ENCODE measurements at regions not wholly inside any gene's neighbourhood (a gene's known extent, or its start where the extent isn't known, plus 50 kb on each side); places are given as distances from the start of the nearest gene placed in this dataset.

GRCh38 chr4:19400820-19401219 is 850.9 kb upstream of the SLIT2 start:
- no peak overlapping the region for H2BK5ac ChIP-seq (ENCODE audit: low read depth, low read length, poor library complexity, severe bottlenecking)
- H3K79me1 ChIP-seq (replicated peaks; ENCODE audit: low read length, poor library complexity, severe bottlenecking), result no peaks in the 10 kb centered on the region
- no peak overlapping the region for H2BK15ac ChIP-seq (ENCODE audit: low read depth, poor library complexity, severe bottlenecking)
- no peak overlapping the region for H3K4me3 ChIP-seq (ENCODE audit: insufficient read depth in 1 of 2, low read depth in 1 of 2, low read length in 2 of 2)
- H3K27me3 ChIP-seq (ENCODE audit: control insufficient read depth in 1 of 2, insufficient read depth in 1 of 2, low read length in 2 of 2), result no peaks in the 10 kb centered on the region
- no CpG with 5 or more reads among the region's 1 CpG for WGBS
- H3K23ac ChIP-seq (ENCODE audit: low read length in 2 of 2), result no peak overlapping the region
- H2BK12ac ChIP-seq (ENCODE audit: low read length in 2 of 2), result no peak overlapping the region
- no peaks in the 10 kb centered on the region for H3K36me3 ChIP-seq (ENCODE audit: control insufficient read depth in 1 of 2, insufficient read depth in 2 of 2, low read depth in 1 of 2, low read length in 2 of 2)
- no peak overlapping the region for H3K9ac ChIP-seq (ENCODE audit: low read length)
- no peak overlapping the region for H3K27ac ChIP-seq (ENCODE audit: low read length, poor library complexity, severe bottlenecking)
- no peak overlapping the region for H4K91ac ChIP-seq (ENCODE audit: low read length)
- H3K9me3 ChIP-seq (ENCODE audit: control insufficient read depth, low read length), result no peaks in the 10 kb centered on the region
- H3K4ac ChIP-seq (ENCODE audit: low read depth in 1 of 2, low read length in 2 of 2), result no peak overlapping the region
- no peak overlapping the region for H2AFZ ChIP-seq (ENCODE audit: low read depth, low read length)
- H3K18ac ChIP-seq (ENCODE audit: low read depth in 1 of 2, low read length in 2 of 2), result no peak overlapping the region
- DNase-seq, result no peak
- no peak overlapping the region for H2BK120ac ChIP-seq (ENCODE audit: low read depth, low read length)
- H2AK5ac ChIP-seq (ENCODE audit: low read length, severe bottlenecking), result no peak overlapping the region
- H3K4me1 ChIP-seq (ENCODE audit: control insufficient read depth, insufficient read depth, low read depth, low read length), result no peaks in the 10 kb centered on the region
- H3K4me2 ChIP-seq (ENCODE audit: low read length, poor library complexity, severe bottlenecking), result no peak overlapping the region
- no peak overlapping the region for H3K14ac ChIP-seq (ENCODE audit: low read length in 2 of 2)
- no peak overlapping the region for H4K8ac ChIP-seq (ENCODE audit: low read length)

- Histone ChIP-seq H3K4me2 (ENCODE audit: low read length, poor library complexity, severe bottlenecking) (no peak overlapping the region), H3K4me1 (ENCODE audit: control insufficient read depth, insufficient read depth, low read depth, low read length) (no peaks in the 10 kb centered on the region), H2BK120ac (ENCODE audit: low read depth, low read length) (no peak overlapping the region), H2BK12ac (ENCODE audit: low read length in 2 of 2) (no peak overlapping the region), H4K8ac (ENCODE audit: low read length) (no peak overlapping the region), H2AK5ac (ENCODE audit: low read length, severe bottlenecking) (no peak overlapping the region), H3K27me3 (ENCODE audit: control insufficient read depth in 1 of 2, insufficient read depth in 1 of 2, low read length in 2 of 2) (no peaks in the 10 kb centered on the region), H2BK15ac (ENCODE audit: low read depth, poor library complexity, severe bottlenecking) (no peak overlapping the region), H4K91ac (ENCODE audit: low read length) (no peak overlapping the region), H3K9me3 (ENCODE audit: control insufficient read depth, low read length) (no peaks in the 10 kb centered on the region), H3K79me1 (replicated peaks; ENCODE audit: low read length, poor library complexity, severe bottlenecking) (no peaks in the 10 kb centered on the region), H3K36me3 (ENCODE audit: control insufficient read depth in 1 of 2, insufficient read depth in 2 of 2, low read depth in 1 of 2, low read length in 2 of 2) (no peaks in the 10 kb centered on the region), H3K4ac (ENCODE audit: low read depth in 1 of 2, low read length in 2 of 2) (no peak overlapping the region), H2BK5ac (ENCODE audit: low read depth, low read length, poor library complexity, severe bottlenecking) (no peak overlapping the region), H3K9ac (ENCODE audit: low read length) (no peak overlapping the region), H3K14ac (ENCODE audit: low read length in 2 of 2) (no peak overlapping the region), H2AFZ (ENCODE audit: low read depth, low read length) (no peak overlapping the region), H3K18ac (ENCODE audit: low read depth in 1 of 2, low read length in 2 of 2) (no peak overlapping the region), H3K27ac (ENCODE audit: low read length, poor library complexity, severe bottlenecking) (no peak overlapping the region), H3K23ac (ENCODE audit: low read length in 2 of 2) (no peak overlapping the region), H3K4me3 (ENCODE audit: insufficient read depth in 1 of 2, low read depth in 1 of 2, low read length in 2 of 2) (no peak overlapping the region)
- peak; percentile 2 for DNase-seq
Measured at GRCh38 chr4:19399001-19399400, 852.7 kb upstream of the SLIT2 start.

- H2BK12ac ChIP-seq (ENCODE audit: low read length in 2 of 2), result no peak overlapping the region
- no peak overlapping the region for H3K9ac ChIP-seq (ENCODE audit: low read length)
- H3K14ac ChIP-seq (ENCODE audit: low read length in 2 of 2), result no peak overlapping the region
- no peak overlapping the region for H3K18ac ChIP-seq (ENCODE audit: low read depth in 1 of 2, low read length in 2 of 2)
- H3K9me3 ChIP-seq (ENCODE audit: control insufficient read depth, low read length), result peaks cover 13% of the 10 kb centered on the region
- no peak overlapping the region for H2BK120ac ChIP-seq (ENCODE audit: low read depth, low read length)
- H2BK5ac ChIP-seq (ENCODE audit: low read depth, low read length, poor library complexity, severe bottlenecking), result no peak overlapping the region
- H4K8ac ChIP-seq (ENCODE audit: low read length), result no peak overlapping the region
- 61% methylated on average over 2 of the region's 2 CpGs for WGBS
- no peak overlapping the region for H3K23ac ChIP-seq (ENCODE audit: low read length in 2 of 2)
- no peak overlapping the region for H2BK15ac ChIP-seq (ENCODE audit: low read depth, poor library complexity, severe bottlenecking)
- no peak overlapping the region for H2AFZ ChIP-seq (ENCODE audit: low read depth, low read length)
- no peak overlapping the region for H3K4ac ChIP-seq (ENCODE audit: low read depth in 1 of 2, low read length in 2 of 2)
- no peaks in the 10 kb centered on the region for H3K27me3 ChIP-seq (ENCODE audit: control insufficient read depth in 1 of 2, insufficient read depth in 1 of 2, low read length in 2 of 2)
- H4K91ac ChIP-seq (ENCODE audit: low read length), result no peak overlapping the region
- no peaks in the 10 kb centered on the region for H3K79me1 ChIP-seq (replicated peaks; ENCODE audit: low read length, poor library complexity, severe bottlenecking)
- H3K27ac ChIP-seq (ENCODE audit: low read length, poor library complexity, severe bottlenecking), result peak overlapping the region; percentile 74
- no peak for DNase-seq
- H3K4me2 ChIP-seq (ENCODE audit: low read length, poor library complexity, severe bottlenecking), result no peak overlapping the region
- no peak overlapping the region for H3K4me3 ChIP-seq (ENCODE audit: insufficient read depth in 1 of 2, low read depth in 1 of 2, low read length in 2 of 2)
- H2AK5ac ChIP-seq (ENCODE audit: low read length, severe bottlenecking), result no peak overlapping the region
- H3K4me1 ChIP-seq (ENCODE audit: control insufficient read depth, insufficient read depth, low read depth, low read length), result peaks cover 3% of the 10 kb centered on the region
- H3K36me3 ChIP-seq (ENCODE audit: control insufficient read depth in 1 of 2, insufficient read depth in 2 of 2, low read depth in 1 of 2, low read length in 2 of 2), result no peaks in the 10 kb centered on the region
Measured at GRCh38 chr4:19386786-19387185, 864.9 kb upstream of the SLIT2 start.

- Histone ChIP-seq H2AFZ (ENCODE audit: low read depth, low read length) (no peak overlapping the region), H3K9me3 (ENCODE audit: control insufficient read depth, low read length) (no peaks in the 10 kb centered on the region)
Measured at GRCh38 chr4:19382993-19383756, 868.5 kb upstream of the SLIT2 start.

More at GRCh38 chr4:19382993-19383756, 868.5 kb upstream of the SLIT2 start:
- DNase-seq, result peak; percentile 17
- Histone ChIP-seq H2AK5ac (ENCODE audit: low read length, severe bottlenecking) (no peak overlapping the region), H3K4me2 (ENCODE audit: low read length, poor library complexity, severe bottlenecking) (no peak overlapping the region), H2BK15ac (ENCODE audit: low read depth, poor library complexity, severe bottlenecking) (no peak overlapping the region), H4K91ac (ENCODE audit: low read length) (no peak overlapping the region), H2BK120ac (ENCODE audit: low read depth, low read length) (no peak overlapping the region), H3K4me3 (ENCODE audit: insufficient read depth in 1 of 2, low read depth in 1 of 2, low read length in 2 of 2) (no peak overlapping the region), H2BK12ac (ENCODE audit: low read length in 2 of 2) (no peak overlapping the region), H2BK5ac (ENCODE audit: low read depth, low read length, poor library complexity, severe bottlenecking) (no peak overlapping the region), H3K4me1 (ENCODE audit: control insufficient read depth, insufficient read depth, low read depth, low read length) (peaks cover 3% of the 10 kb centered on the region), H3K27me3 (ENCODE audit: control insufficient read depth in 1 of 2, insufficient read depth in 1 of 2, low read length in 2 of 2) (no peaks in the 10 kb centered on the region), H4K8ac (ENCODE audit: low read length) (no peak overlapping the region), H3K18ac (ENCODE audit: low read depth in 1 of 2, low read length in 2 of 2) (no peak overlapping the region), H3K36me3 (ENCODE audit: control insufficient read depth in 1 of 2, insufficient read depth in 2 of 2, low read depth in 1 of 2, low read length in 2 of 2) (no peaks in the 10 kb centered on the region), H3K23ac (ENCODE audit: low read length in 2 of 2) (no peak overlapping the region), H3K9ac (ENCODE audit: low read length) (peak overlapping the region; percentile 20), H3K14ac (ENCODE audit: low read length in 2 of 2) (no peak overlapping the region), H3K27ac (ENCODE audit: low read length, poor library complexity, severe bottlenecking) (no peak overlapping the region), H3K79me1 (replicated peaks; ENCODE audit: low read length, poor library complexity, severe bottlenecking) (no peaks in the 10 kb centered on the region), H3K4ac (ENCODE audit: low read depth in 1 of 2, low read length in 2 of 2) (no peak overlapping the region)
- WGBS, result 97% methylated on average over 3 of the region's 6 CpGs

All from mesenchymal stem cell (in vitro differentiated cells and primary cell).